ENCODE measurements at regions not wholly inside any gene's neighbourhood (a gene's known extent, or its start where the extent isn't known, plus 50 kb on each side); places are given as distances from the start of the nearest gene placed in this dataset.

- WGBS (ENCODE audit: insufficient coverage): 85% methylated on average over 1 of the region's 2 CpGs
- Mint-ChIP-seq H3K4me3 (no peak overlapping the region), H3K27ac (no peak overlapping the region), H3K4me1 (no peaks in the 10 kb centered on the region), H3K27me3 (ENCODE audit: low read depth in 2 of 2) (peaks cover 0 to 15% of the 10 kb centered on the region in 2 donors), H3K36me3 (no peaks in the 10 kb centered on the region), H3K9me3 (peaks cover 7 to 8% of the 10 kb centered on the region in 2 donors)
- Histone ChIP-seq H3K27me3 (ENCODE audit: control insufficient read depth, insufficient read depth, low read length) (no peaks in the 10 kb centered on the region), H3K4me3 (ENCODE audit: low read length) (no peak overlapping the region), H3K9me3 (ENCODE audit: control insufficient read depth, insufficient read depth, low read length) (no peaks in the 10 kb centered on the region), H3K36me3 (ENCODE audit: control insufficient read depth, insufficient read depth, low read length) (no peaks in the 10 kb centered on the region), H3K4me1 (ENCODE audit: control insufficient read depth, insufficient read depth, low read length) (no peaks in the 10 kb centered on the region), H3K27ac (ENCODE audit: low read length) (no peak overlapping the region)
- no peak for DNase-seq
- intact Hi-C loops (cut with micrococcal nuclease): no loop called here
- TF ChIP-seq CTCF (IDR thresholded peaks at IDR 0.05): no peak
- ATAC-seq: no peak
These were observed 377.3 kb upstream of the NFIA start for GRCh38 chr1:60705026-60705425.

GRCh38 chr1:60703155-60703554 lies 379.2 kb upstream of the NFIA start:
- Histone ChIP-seq H3K36me3 (ENCODE audit: control insufficient read depth, insufficient read depth, low read length) (no peaks in the 10 kb centered on the region), H3K27me3 (ENCODE audit: control insufficient read depth, insufficient read depth, low read length) (no peaks in the 10 kb centered on the region), H3K4me3 (ENCODE audit: low read length) (no peak overlapping the region), H3K9me3 (ENCODE audit: control insufficient read depth, insufficient read depth, low read length) (no peaks in the 10 kb centered on the region), H3K27ac (ENCODE audit: low read length) (no peak overlapping the region), H3K4me1 (ENCODE audit: control insufficient read depth, insufficient read depth, low read length) (no peaks in the 10 kb centered on the region)
- Mint-ChIP-seq H3K4me3 (no peak overlapping the region), H3K27me3 (ENCODE audit: low read depth in 2 of 2) (peaks cover 0 to 12% of the 10 kb centered on the region in 2 donors), H3K9me3 (peaks cover 4% of the 10 kb centered on the region in 2 donors), H3K4me1 (no peaks in the 10 kb centered on the region), H3K36me3 (no peaks in the 10 kb centered on the region), H3K27ac (no peak overlapping the region)
- no peak for TF ChIP-seq CTCF (IDR thresholded peaks at IDR 0.05)
- no peak for DNase-seq
- ATAC-seq: no peak
- intact Hi-C loops (cut with micrococcal nuclease): no loop called here

- Mint-ChIP-seq H3K36me3 (no peaks in the 10 kb centered on the region), H3K27ac (no peak overlapping the region), H3K27me3 (ENCODE audit: low read depth in 2 of 2) (peaks cover under 1 to 6% of the 10 kb centered on the region in 2 donors), H3K4me1 (no peaks in the 10 kb centered on the region), H3K4me3 (no peak overlapping the region), H3K9me3 (peaks cover 7 to 9% of the 10 kb centered on the region in 2 donors)
- 74% methylated on average over 2 of the region's 3 CpGs for WGBS (ENCODE audit: insufficient coverage)
- no peak for ATAC-seq
- no peak for TF ChIP-seq CTCF (IDR thresholded peaks at IDR 0.05)
- H3K4me1 ChIP-seq (ENCODE audit: control insufficient read depth, insufficient read depth, low read length): no peaks in the 10 kb centered on the region
- no peaks in the 10 kb centered on the region for H3K36me3 ChIP-seq (ENCODE audit: control insufficient read depth, insufficient read depth, low read length)
- intact Hi-C loops (cut with micrococcal nuclease): no loop called here
- no peaks in the 10 kb centered on the region for H3K27me3 ChIP-seq (ENCODE audit: control insufficient read depth, insufficient read depth, low read length)
- DNase-seq: no peak
- no peaks in the 10 kb centered on the region for H3K9me3 ChIP-seq (ENCODE audit: control insufficient read depth, insufficient read depth, low read length)
- H3K27ac ChIP-seq (ENCODE audit: low read length): no peak overlapping the region
- H3K4me3 ChIP-seq (ENCODE audit: low read length): no peak overlapping the region
These were observed 383.0 kb upstream of the NFIA start for GRCh38 chr1:60699325-60699724.

GRCh38 chr1:60697204-60697994 lies 385.0 kb upstream of the NFIA start:
- DNase-seq (no peak), ATAC-seq (no peak)
- H3K9me3 ChIP-seq (ENCODE audit: control insufficient read depth, insufficient read depth, low read length): no peaks in the 10 kb centered on the region
- H3K9me3 Mint-ChIP-seq: peaks cover 5 to 9% of the 10 kb centered on the region in 2 donors
- H3K27ac ChIP-seq (ENCODE audit: low read length): no peak overlapping the region
- peaks cover 0 to 6% of the 10 kb centered on the region in 2 donors for H3K27me3 Mint-ChIP-seq (ENCODE audit: low read depth in 2 of 2)
- H3K4me1 ChIP-seq (ENCODE audit: control insufficient read depth, insufficient read depth, low read length): no peaks in the 10 kb centered on the region
- WGBS (ENCODE audit: insufficient coverage): 64% methylated on average over 3 of the region's 4 CpGs
- no peak overlapping the region for H3K4me3 Mint-ChIP-seq
- H3K4me1 Mint-ChIP-seq: no peaks in the 10 kb centered on the region
- H3K4me3 ChIP-seq (ENCODE audit: low read length): no peak overlapping the region
- H3K27me3 ChIP-seq (ENCODE audit: control insufficient read depth, insufficient read depth, low read length): no peaks in the 10 kb centered on the region
- H3K36me3 Mint-ChIP-seq: no peaks in the 10 kb centered on the region
- no peak overlapping the region for H3K27ac Mint-ChIP-seq
- intact Hi-C loops (cut with micrococcal nuclease): no loop called here
- no peak for TF ChIP-seq CTCF (IDR thresholded peaks at IDR 0.05)
- H3K36me3 ChIP-seq (ENCODE audit: control insufficient read depth, insufficient read depth, low read length): no peaks in the 10 kb centered on the region
